GM19239 (cell line): ENCODE measurements at regions not wholly inside any gene's neighbourhood (a gene's known extent, or its start where the extent isn't known, plus 50 kb on each side); places are given as distances from the start of the nearest gene placed in this dataset.

ENCODE experiments used
- DNase-seq: peaks from one replicate; pipeline ENCODE4 v3.0.0; 2011; ENCODE audit warnings: low spot score; ENCODE audit not compliant: insufficient read length
- FAIRE-seq: peaks from 2 replicates; lab custom pipeline; 2011; peaks lifted over from hg19 to GRCh38; lab: Jason Lieb, UNC

DNA sequence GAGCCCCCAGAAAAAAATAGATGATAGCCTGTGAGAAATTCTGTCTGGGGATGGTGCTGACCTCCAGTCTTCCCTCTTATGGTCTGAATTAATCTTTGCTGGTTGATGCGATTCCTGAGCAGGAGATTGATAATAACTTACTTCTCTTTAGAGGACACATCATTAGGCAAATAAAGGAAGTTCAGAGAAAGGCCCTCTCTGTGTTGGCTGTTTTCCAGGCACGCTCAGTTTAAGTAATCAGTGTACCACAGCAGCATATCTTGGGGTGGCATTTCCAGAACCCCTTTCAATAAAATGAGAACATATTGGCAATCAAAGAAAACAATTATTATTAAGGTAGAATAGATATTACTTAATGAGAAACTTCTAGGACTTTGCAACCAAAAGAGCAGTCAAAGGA is 1129.3 kb upstream of the RAG2 start:
- FAIRE-seq (no peak), DNase-seq (no peak)

DNA sequence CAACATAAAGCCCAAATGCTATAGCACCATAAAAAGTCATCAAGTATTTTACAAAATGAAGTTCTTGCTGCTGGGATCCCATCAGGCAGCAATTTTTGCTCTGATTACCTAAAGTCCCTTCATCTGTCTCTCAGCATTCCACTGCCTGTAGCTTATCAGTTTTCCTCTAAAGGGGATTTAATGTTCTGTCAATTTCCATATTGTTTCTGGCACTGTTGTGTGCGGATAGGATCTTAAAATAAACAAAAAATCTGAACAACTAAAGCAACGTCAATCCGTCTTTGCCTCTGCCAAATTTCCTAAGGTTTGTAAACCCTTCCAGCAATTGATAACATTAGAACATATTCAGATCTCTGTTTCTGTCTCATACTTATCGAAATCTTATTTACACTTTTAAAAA is 1126.3 kb upstream of the RAG2 start:
- no peak for FAIRE-seq

DNA sequence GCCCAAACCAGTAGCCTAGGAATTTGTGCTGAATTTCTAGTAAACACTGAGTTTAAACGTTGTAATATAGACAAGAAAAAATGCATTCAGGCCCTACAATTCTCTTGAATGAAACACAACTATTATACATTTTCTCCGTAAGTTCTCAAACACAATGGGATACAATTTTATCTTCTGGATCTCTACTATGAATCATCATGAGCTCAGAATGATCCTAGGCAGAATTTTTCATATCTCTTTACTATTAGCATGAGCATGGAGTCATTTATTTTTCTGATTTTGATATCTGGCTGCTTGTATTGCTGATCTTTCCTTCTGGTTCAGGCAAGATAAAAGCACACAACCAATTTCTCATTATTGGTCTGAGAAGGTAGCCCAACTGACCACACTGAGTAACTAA is 1123.4 kb upstream of the RAG2 start:
- no peak for FAIRE-seq
- DNase-seq: no peak

More for the DNA sequence above, 1126.3 kb upstream of the RAG2 start:
- DNase-seq: no peak

DNA sequence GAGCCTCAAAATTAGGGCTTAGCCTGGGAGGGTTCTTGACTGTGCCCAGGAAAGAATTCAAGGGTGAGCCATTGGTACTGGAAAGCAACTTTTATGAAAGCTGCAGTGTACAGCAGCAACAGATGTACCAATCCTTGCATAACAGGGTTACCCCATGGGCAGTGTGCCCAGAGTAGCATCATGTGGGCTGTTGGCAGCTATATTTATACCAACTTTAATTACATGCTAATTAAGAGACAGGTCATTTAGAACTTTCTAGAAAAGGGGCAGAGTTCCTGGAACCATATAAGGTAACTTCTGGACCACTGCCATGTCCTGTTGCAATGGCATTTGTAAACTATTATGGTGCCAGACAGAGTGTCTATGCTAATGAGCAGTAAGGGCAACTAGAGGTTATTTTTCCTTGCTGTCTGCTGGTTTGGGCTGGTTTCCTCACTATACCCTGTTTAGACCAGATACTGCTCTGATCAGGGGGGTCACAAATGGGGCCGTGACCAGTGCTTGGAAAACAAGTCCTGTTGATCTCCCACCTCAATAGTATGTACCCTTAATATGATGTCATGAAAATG is 1120.5 kb upstream of the RAG2 start:
- no peak for FAIRE-seq

GRCh38 chr11:37712251-37712650 is 1114.2 kb upstream of the RAG2 start:
- DNase-seq (no peak), FAIRE-seq (no peak)

More for the DNA sequence above, 1120.5 kb upstream of the RAG2 start:
- DNase-seq: no peak

GRCh38 chr11:37710031-37710430 is 1112.0 kb upstream of the RAG2 start:
- no peak for DNase-seq

GRCh38 chr11:37704791-37705190 is 1106.8 kb upstream of the RAG2 start:
- no peak for FAIRE-seq
- DNase-seq: no peak

More at GRCh38 chr11:37710031-37710430, 1112.0 kb upstream of the RAG2 start:
- FAIRE-seq: no peak

DNA sequence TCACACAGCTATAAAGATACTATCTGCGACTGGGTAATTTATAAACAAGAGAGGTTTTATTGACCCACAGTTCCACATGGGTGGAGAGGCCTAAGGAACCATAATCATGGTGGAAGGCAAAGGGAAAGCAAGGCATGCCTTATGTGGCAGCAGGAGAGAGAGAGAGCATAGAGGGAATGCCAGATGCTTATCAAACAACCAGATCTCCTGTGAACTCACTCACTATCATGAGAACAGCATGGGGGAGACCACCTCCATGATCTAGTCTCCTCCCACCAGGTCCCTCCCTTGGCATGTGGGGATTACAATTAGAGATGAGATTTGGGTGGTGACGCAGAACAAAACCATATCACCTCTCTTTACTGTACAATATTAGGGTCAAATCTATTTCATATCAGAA is 1101.6 kb upstream of the RAG2 start:
- no peak for DNase-seq
- no peak for FAIRE-seq

GRCh38 chr11:37695283-37695682 is 1097.2 kb upstream of the RAG2 start:
- DNase-seq (no peak), FAIRE-seq (no peak)

GRCh38 chr11:37689951-37690350 is 1091.9 kb upstream of the RAG2 start:
- FAIRE-seq: no peak
- no peak for DNase-seq

- FAIRE-seq (no peak), DNase-seq (no peak)
Observed at GRCh38 chr11:37688456-37688855, 1090.4 kb upstream of the RAG2 start.

GRCh38 chr11:37687130-37687529 is 1089.1 kb upstream of the RAG2 start:
- FAIRE-seq: no peak
- no peak for DNase-seq

GRCh38 chr11:37671321-37671720 is 1073.3 kb upstream of the RAG2 start:
- FAIRE-seq: no peak
- no peak for DNase-seq

- no peak for DNase-seq
- FAIRE-seq: no peak
Observed at GRCh38 chr11:37666960-37667359, 1068.9 kb upstream of the RAG2 start.

GRCh38 chr11:37657645-37658044 is 1059.6 kb upstream of the RAG2 start:
- DNase-seq (no peak), FAIRE-seq (no peak)

DNA sequence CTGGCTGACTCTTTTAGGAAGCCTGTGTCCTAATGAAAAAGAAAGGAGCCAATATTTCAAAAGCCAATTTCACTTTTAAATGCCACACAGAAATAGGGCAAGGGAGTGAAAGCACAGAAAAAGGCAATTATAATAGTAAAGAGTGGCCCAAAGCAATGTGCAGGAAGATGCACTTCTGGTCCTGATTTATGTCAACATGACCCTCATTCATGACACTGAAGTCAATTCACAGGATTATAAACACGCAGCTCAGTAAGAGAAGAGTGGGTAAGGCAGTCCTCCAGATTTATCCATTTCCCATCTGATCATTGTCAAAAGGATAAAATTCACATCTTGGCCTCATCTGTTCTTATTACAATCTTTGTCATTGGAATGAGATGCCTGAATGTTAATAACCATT is 1049.7 kb upstream of the RAG2 start:
- no peak for DNase-seq
- no peak for FAIRE-seq

- FAIRE-seq (no peak), DNase-seq (no peak)
Observed at GRCh38 chr11:37643968-37644367, 1045.9 kb upstream of the RAG2 start.

- DNase-seq: no peak
- FAIRE-seq: no peak
Observed at GRCh38 chr11:37642296-37642695, 1044.3 kb upstream of the RAG2 start.

DNA sequence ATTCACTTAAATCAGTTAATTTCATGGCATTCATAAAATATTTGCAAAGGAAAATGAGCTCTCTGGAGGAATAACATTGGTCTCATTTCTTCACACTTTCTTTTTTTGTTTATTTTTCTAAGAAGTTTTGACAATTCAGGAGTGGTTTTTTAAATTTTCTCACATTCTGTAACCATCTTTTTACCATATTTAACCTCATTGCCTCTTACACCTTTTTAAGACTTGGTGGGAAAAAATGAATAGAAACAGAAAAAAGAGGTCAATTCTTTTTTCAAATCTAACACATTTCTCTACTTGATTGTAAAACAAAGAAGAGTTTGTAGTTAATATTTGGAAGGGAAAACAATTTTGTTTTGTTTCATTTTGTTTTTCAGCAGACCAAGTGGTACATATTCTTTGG is 1034.7 kb upstream of the RAG2 start:
- FAIRE-seq (no peak), DNase-seq (no peak)

DNA sequence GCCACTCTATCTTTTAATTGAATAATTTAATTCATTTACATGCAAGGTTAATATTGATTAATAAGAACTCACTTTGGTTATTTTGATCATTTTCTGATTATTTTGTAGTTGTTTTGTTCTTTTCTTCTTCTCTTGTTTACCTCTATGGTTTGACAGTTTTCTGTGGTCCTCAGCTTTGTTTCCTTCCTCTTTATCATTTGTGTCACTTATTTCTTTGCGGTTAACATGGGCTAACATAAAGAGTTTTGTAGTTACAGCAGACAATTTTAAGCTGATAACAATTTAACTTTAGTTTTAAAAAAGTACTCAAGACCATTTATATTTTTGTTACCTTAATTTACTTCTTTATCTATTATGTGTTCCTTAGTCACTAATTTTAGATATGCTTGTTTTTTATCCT is 1032.8 kb upstream of the RAG2 start:
- FAIRE-seq: no peak
- DNase-seq: no peak

GRCh38 chr11:37623778-37624177 is 1025.7 kb upstream of the RAG2 start:
- no peak for DNase-seq
- FAIRE-seq: no peak

GRCh38 chr11:37621662-37622061 is 1023.6 kb upstream of the RAG2 start:
- FAIRE-seq (no peak), DNase-seq (no peak)

DNA sequence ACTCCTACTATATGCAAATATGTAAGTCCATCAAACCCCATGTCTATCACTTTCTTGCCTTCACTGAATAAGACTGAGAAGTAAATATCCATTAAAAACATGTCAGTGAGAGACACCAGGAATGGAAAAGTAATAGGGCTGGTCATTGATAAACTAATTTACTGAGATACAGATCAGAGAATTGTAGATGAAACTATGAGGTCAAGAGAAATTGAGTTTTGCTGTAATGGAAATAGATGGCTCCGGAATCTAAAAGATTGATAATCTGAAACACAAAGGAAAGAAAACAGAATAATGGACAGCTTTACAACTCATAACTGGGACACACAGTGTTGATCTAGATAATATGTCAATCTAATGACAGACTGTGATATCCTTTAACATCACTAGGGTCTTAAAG is 1018.3 kb upstream of the RAG2 start:
- DNase-seq: no peak
- FAIRE-seq: no peak
